Skin of body (tissue), 1 donor: ENCODE measurements at regions not wholly inside any gene's neighbourhood (a gene's known extent, or its start where the extent isn't known, plus 50 kb on each side); places are given as distances from the start of the nearest gene placed in this dataset.

Experiments
- DNase-seq: peaks from one replicate; lab custom pipeline; 2025; lab: John Stamatoyannopoulos, UW

GRCh38 chr15:29428925-29429573, 159.4 kb upstream of the NSMCE3 start:
- DNase-seq = no peak

GRCh38 chr15:29425864-29426263, 156.2 kb upstream of the NSMCE3 start:
- DNase-seq = no peak

- DNase-seq = no peak
These were observed 154.5 kb upstream of the NSMCE3 start for GRCh38 chr15:29424118-29424517.

- no peak for DNase-seq
These were observed 153.0 kb upstream of the NSMCE3 start for GRCh38 chr15:29422606-29423005.

GRCh38 chr15:29420188-29420587, 150.6 kb upstream of the NSMCE3 start:
- DNase-seq = no peak

GRCh38 chr15:29418931-29419330, 149.3 kb upstream of the NSMCE3 start:
- no peak for DNase-seq

GRCh38 chr15:29418178-29418577, 148.6 kb upstream of the NSMCE3 start:
- DNase-seq = no peak

- no peak for DNase-seq
These were observed 141.7 kb upstream of the NSMCE3 start for GRCh38 chr15:29411299-29411698.

- no peak for DNase-seq
These were observed 140.7 kb upstream of the NSMCE3 start for GRCh38 chr15:29410338-29410737.

GRCh38 chr15:29409890-29410289, 140.3 kb upstream of the NSMCE3 start:
- DNase-seq = no peak

GRCh38 chr15:29405564-29405963, 135.9 kb upstream of the NSMCE3 start:
- no peak for DNase-seq

GRCh38 chr15:29403772-29404171, 134.2 kb upstream of the NSMCE3 start:
- no peak for DNase-seq

- no peak for DNase-seq
These were observed 132.0 kb upstream of the NSMCE3 start for GRCh38 chr15:29401644-29402043.

- no peak for DNase-seq
These were observed 131.1 kb upstream of the NSMCE3 start for GRCh38 chr15:29400701-29401100.

- DNase-seq = no peak
These were observed 129.3 kb upstream of the NSMCE3 start for GRCh38 chr15:29398907-29399306.

- no peak for DNase-seq
These were observed 126.7 kb upstream of the NSMCE3 start for GRCh38 chr15:29396176-29396811.

GRCh38 chr15:29393443-29393842, 123.8 kb upstream of the NSMCE3 start:
- DNase-seq = no peak

- no peak for DNase-seq
These were observed 122.7 kb upstream of the NSMCE3 start for GRCh38 chr15:29392358-29392757.

- no peak for DNase-seq
These were observed 120.4 kb upstream of the NSMCE3 start for GRCh38 chr15:29390051-29390450.

GRCh38 chr15:29386523-29386922, 116.9 kb upstream of the NSMCE3 start:
- no peak for DNase-seq

- no peak for DNase-seq
These were observed 113.7 kb upstream of the NSMCE3 start for GRCh38 chr15:29383367-29383766.

GRCh38 chr15:29382862-29383261, 113.2 kb upstream of the NSMCE3 start:
- no peak for DNase-seq

GRCh38 chr15:29380466-29380865, 110.8 kb upstream of the NSMCE3 start:
- DNase-seq = no peak
